ENCODE measurements at regions not wholly inside any gene's neighbourhood (a gene's known extent, or its start where the extent isn't known, plus 50 kb on each side); places are given as distances from the start of the nearest gene placed in this dataset.

- TF ChIP-seq, protein P1, sequence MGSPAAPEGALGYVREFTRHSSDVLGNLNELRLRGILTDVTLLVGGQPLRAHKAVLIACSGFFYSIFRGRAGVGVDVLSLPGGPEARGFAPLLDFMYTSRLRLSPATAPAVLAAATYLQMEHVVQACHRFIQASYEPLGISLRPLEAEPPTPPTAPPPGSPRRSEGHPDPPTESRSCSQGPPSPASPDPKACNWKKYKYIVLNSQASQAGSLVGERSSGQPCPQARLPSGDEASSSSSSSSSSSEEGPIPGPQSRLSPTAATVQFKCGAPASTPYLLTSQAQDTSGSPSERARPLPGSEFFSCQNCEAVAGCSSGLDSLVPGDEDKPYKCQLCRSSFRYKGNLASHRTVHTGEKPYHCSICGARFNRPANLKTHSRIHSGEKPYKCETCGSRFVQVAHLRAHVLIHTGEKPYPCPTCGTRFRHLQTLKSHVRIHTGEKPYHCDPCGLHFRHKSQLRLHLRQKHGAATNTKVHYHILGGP (tag by site-specific recombination; IDR thresholded peaks at IDR 0.05) = peak; percentile 88
- TF ChIP-seq EGR2 (tag by site-specific recombination; IDR thresholded peaks at IDR 0.05; ENCODE audit: low read depth) (no peak), ZNF311 (tag by site-specific recombination; IDR thresholded peaks at IDR 0.05; ENCODE audit: borderline replicate concordance) (no peak), ZBTB17 (tag by site-specific recombination; IDR thresholded peaks at IDR 0.05) (peak; percentile 77), ZNF280D (tag by site-specific recombination; IDR thresholded peaks at IDR 0.05) (no peak), ZNF792 (tag by site-specific recombination; IDR thresholded peaks at IDR 0.05) (no peak), ZBTB49 (tag by site-specific recombination; IDR thresholded peaks at IDR 0.05; ENCODE audit: low read depth) (no peak), ZNF473 (tag by site-specific recombination; IDR thresholded peaks at IDR 0.05) (no peak), SCRT1 (tag by site-specific recombination; IDR thresholded peaks at IDR 0.05; ENCODE audit: borderline replicate concordance) (peak; percentile 51), ZNF26 (tag by site-specific recombination; IDR thresholded peaks at IDR 0.05) (no peak), ZBTB10 (tag by site-specific recombination; IDR thresholded peaks at IDR 0.05) (no peak), HOXD13 (CRISPR knock-in tag; IDR thresholded peaks at IDR 0.05; ENCODE audit: borderline replicate concordance) (no peak)
Observed at GRCh38 chr4:185912779-185913178, 100.8 kb upstream of the SORBS2 start (continued).

GRCh38 chr4:185914583-185915199, 102.7 kb upstream of the SORBS2 start:
- no peak overlapping the region for H3K27ac ChIP-seq (ENCODE audit: extremely low read depth, low read depth, low read length)
- H3K9me3 ChIP-seq (ENCODE audit: control insufficient read depth, insufficient read depth, low read depth, low read length) = no peaks in the 10 kb centered on the region
- H3K4me3 ChIP-seq (ENCODE audit: low read depth, low read length) = no peak overlapping the region
- H3K4me1 ChIP-seq (ENCODE audit: control insufficient read depth, insufficient read depth, low read length) = peaks cover 9% of the 10 kb centered on the region; the same call in 1 of the 2 replicates
- POLR2A ChIA-PET = no interaction called here
- CTCF ChIA-PET = interaction anchor here (1.0 to 1.2 kb wide), 3 partner anchors 77 to 159 kb away, joined by 3 read pairs; no protein-coding TSS in a partner anchor
- no peaks in the 10 kb centered on the region for H3K36me3 ChIP-seq (ENCODE audit: control insufficient read depth in 2 of 2, insufficient read depth in 1 of 2, low read length in 2 of 2)
- TF ChIP-seq, protein P2, sequence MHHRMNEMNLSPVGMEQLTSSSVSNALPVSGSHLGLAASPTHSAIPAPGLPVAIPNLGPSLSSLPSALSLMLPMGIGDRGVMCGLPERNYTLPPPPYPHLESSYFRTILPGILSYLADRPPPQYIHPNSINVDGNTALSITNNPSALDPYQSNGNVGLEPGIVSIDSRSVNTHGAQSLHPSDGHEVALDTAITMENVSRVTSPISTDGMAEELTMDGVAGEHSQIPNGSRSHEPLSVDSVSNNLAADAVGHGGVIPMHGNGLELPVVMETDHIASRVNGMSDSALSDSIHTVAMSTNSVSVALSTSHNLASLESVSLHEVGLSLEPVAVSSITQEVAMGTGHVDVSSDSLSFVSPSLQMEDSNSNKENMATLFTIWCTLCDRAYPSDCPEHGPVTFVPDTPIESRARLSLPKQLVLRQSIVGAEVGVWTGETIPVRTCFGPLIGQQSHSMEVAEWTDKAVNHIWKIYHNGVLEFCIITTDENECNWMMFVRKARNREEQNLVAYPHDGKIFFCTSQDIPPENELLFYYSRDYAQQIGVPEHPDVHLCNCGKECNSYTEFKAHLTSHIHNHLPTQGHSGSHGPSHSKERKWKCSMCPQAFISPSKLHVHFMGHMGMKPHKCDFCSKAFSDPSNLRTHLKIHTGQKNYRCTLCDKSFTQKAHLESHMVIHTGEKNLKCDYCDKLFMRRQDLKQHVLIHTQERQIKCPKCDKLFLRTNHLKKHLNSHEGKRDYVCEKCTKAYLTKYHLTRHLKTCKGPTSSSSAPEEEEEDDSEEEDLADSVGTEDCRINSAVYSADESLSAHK (tag by site-specific recombination; IDR thresholded peaks at IDR 0.05) = peak; percentile 90
- peak; percentile 69 for TF ChIP-seq ZNF2 (tag by site-specific recombination; IDR thresholded peaks at IDR 0.05)
- TF ChIP-seq ZNF266 (tag by site-specific recombination; IDR thresholded peaks at IDR 0.05; ENCODE audit: low read depth) = no peak
- TF ChIP-seq ZNF324 (tag by site-specific recombination; IDR thresholded peaks at IDR 0.05) = peak; percentile 95
- no peak for TF ChIP-seq ZNF776 (tag by site-specific recombination; IDR thresholded peaks at IDR 0.05; ENCODE audit: borderline replicate concordance)
- no peak for TF ChIP-seq ZNF280C (tag by site-specific recombination; IDR thresholded peaks at IDR 0.05)
- TF ChIP-seq ZNF747 (tag by site-specific recombination; IDR thresholded peaks at IDR 0.05) = no peak
- TF ChIP-seq SCRT1 (tag by site-specific recombination; IDR thresholded peaks at IDR 0.05; ENCODE audit: borderline replicate concordance) = no peak
- no peak for TF ChIP-seq ZNF473 (tag by site-specific recombination; IDR thresholded peaks at IDR 0.05)
